AG08396 (cell line): ENCODE measurements at regions not wholly inside any gene's neighbourhood (a gene's known extent, or its start where the extent isn't known, plus 50 kb on each side); places are given as distances from the start of the nearest gene placed in this dataset.
A peak's percentile ranks its signal among the peaks of the same experiment; 100 is the strongest.

ENCODE experiments used
- DNase-seq: peaks from one replicate; pipeline ENCODE4 v3.0.0; 2012; ENCODE audit warnings: low spot score, mixed read lengths

- DNase-seq = no peak
Observed at GRCh38 chr9:106616026-106616425, 246.9 kb upstream of the ZNF462 start.

GRCh38 chr9:106616851-106617345 is 246.1 kb upstream of the ZNF462 start:
- no peak for DNase-seq

GRCh38 chr9:106619211-106619610 is 243.8 kb upstream of the ZNF462 start:
- DNase-seq = peak; percentile 5

- no peak for DNase-seq
Observed at GRCh38 chr9:106620081-106620480, 242.9 kb upstream of the ZNF462 start.

- DNase-seq = no peak
Observed at GRCh38 chr9:106620866-106621265, 242.1 kb upstream of the ZNF462 start.

- DNase-seq = no peak
Observed at GRCh38 chr9:106621313-106622163, 241.4 kb upstream of the ZNF462 start.

- DNase-seq = no peak
Observed at GRCh38 chr9:106622164-106622487, 240.8 kb upstream of the ZNF462 start.

GRCh38 chr9:106623558-106623957 is 239.4 kb upstream of the ZNF462 start:
- no peak for DNase-seq

GRCh38 chr9:106625259-106625789 is 237.6 kb upstream of the ZNF462 start:
- DNase-seq = no peak

- DNase-seq = no peak
Observed at GRCh38 chr9:106626936-106627335, 236.0 kb upstream of the ZNF462 start.

- DNase-seq = no peak
Observed at GRCh38 chr9:106632621-106633020, 230.3 kb upstream of the ZNF462 start.

GRCh38 chr9:106634183-106634582 is 228.8 kb upstream of the ZNF462 start:
- no peak for DNase-seq

GRCh38 chr9:106634641-106635040 is 228.3 kb upstream of the ZNF462 start:
- no peak for DNase-seq

GRCh38 chr9:106637486-106637885 is 225.5 kb upstream of the ZNF462 start:
- DNase-seq = no peak

GRCh38 chr9:106639873-106640568 is 222.9 kb upstream of the ZNF462 start:
- no peak for DNase-seq

GRCh38 chr9:106643211-106643930 is 219.6 kb upstream of the ZNF462 start:
- no peak for DNase-seq

GRCh38 chr9:106644661-106645060 is 218.3 kb upstream of the ZNF462 start:
- no peak for DNase-seq

- no peak for DNase-seq
Observed at GRCh38 chr9:106648799-106649198, 214.2 kb upstream of the ZNF462 start.

GRCh38 chr9:106649664-106650063 is 213.3 kb upstream of the ZNF462 start:
- DNase-seq = no peak

GRCh38 chr9:106653213-106653612 is 209.8 kb upstream of the ZNF462 start:
- no peak for DNase-seq

- no peak for DNase-seq
Observed at GRCh38 chr9:106655966-106656365, 207.0 kb upstream of the ZNF462 start.

- DNase-seq = no peak
Observed at GRCh38 chr9:106657926-106658325, 205.0 kb upstream of the ZNF462 start.
